OCI-LY1 (cell line): ENCODE measurements at regions not wholly inside any gene's neighbourhood (a gene's known extent, or its start where the extent isn't known, plus 50 kb on each side); places are given as distances from the start of the nearest gene placed in this dataset.
A peak's percentile ranks its signal among the peaks of the same experiment; 100 is the strongest.

Experiments used
- CTCF ChIP-seq: fragments of 200-600 bp; sonication (generic), shearing (Covaris generic); IDR thresholded peaks from 2 replicates; pipeline ENCODE4 v1.5.1; 2017; ENCODE audit warnings: mild to moderate bottlenecking, antibody characterized with exemption, low read length, moderate library complexity, mixed read lengths
- EZH2 ChIP-seq: fragments of 200-600 bp; sonication (generic), shearing (Covaris generic); IDR thresholded peaks from 2 replicates; pipeline ENCODE4 v1.8.0; 2017; ENCODE audit warnings: borderline replicate concordance, mixed run types, mild to moderate bottlenecking, antibody characterized with exemption, low read length, moderate library complexity, mixed read lengths

GRCh38 chr10:56449770-56450169 lies 88.7 kb upstream of the ZWINT start:
- TF ChIP-seq CTCF (peak; percentile 54; the same call in 1 of the 2 replicates), EZH2 (no peak)
